HEK293T (cell line): ENCODE measurements at regions not wholly inside any gene's neighbourhood (a gene's known extent, or its start where the extent isn't known, plus 50 kb on each side); places are given as distances from the start of the nearest gene placed in this dataset.

ENCODE experiments used
- ELF4 ChIP-seq: fragments of 450-650 bp; IDR thresholded peaks from 2 replicates; pipeline ENCODE4 v1.6.1; 2017; ENCODE audit warnings: antibody characterized with exemption
- FOXA1 ChIP-seq: fragments of 450-650 bp; IDR thresholded peaks from 2 replicates; pipeline ENCODE4 v1.6.1; 2016; ENCODE audit warnings: mild to moderate bottlenecking
- FOXK2 ChIP-seq: fragments of 450-650 bp; IDR thresholded peaks from 2 replicates; pipeline ENCODE4 v1.6.1; 2016; ENCODE audit warnings: mild to moderate bottlenecking
- LEF1 ChIP-seq: fragments of 450-650 bp; IDR thresholded peaks from 2 replicates; pipeline ENCODE4 v1.6.1; 2017; ENCODE audit warnings: mild to moderate bottlenecking, borderline replicate concordance
- NFRKB ChIP-seq: fragments of 450-650 bp; IDR thresholded peaks from 2 replicates; pipeline ENCODE4 v1.6.1; 2016; ENCODE audit warnings: mild to moderate bottlenecking, moderate library complexity
- SUZ12 ChIP-seq: fragments of 450-650 bp; IDR thresholded peaks from 2 replicates; pipeline ENCODE4 v1.6.1; 2016; ENCODE audit warnings: mild to moderate bottlenecking
- TARDBP ChIP-seq: fragments of 450-650 bp; IDR thresholded peaks from 2 replicates; pipeline ENCODE4 v1.6.1; 2016

DNA sequence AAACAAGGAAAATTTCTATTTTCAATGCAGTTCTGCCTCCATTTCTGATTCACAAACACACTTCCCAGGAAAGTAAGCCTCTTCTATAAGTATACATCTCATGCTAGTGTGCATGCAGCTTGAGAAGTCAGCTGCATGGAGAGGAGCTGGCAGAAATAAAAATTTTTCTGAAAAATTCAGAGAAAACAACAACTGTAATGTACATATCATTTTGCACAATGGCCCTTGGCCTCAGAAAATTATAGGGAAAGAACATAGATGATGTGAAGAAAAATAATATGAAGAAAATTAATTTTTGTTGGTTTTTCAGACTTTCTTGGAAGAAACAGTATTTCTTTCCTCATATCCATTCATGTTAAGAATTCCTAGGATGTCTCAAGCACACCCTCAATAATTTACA, 277.8 kb upstream of the ADRA1B start:
- TF ChIP-seq SUZ12 (no peak), TARDBP (no peak), NFRKB (no peak), FOXA1 (no peak), LEF1 (no peak), ELF4 (no peak), FOXK2 (no peak)
